ENCODE measurements at regions not wholly inside any gene's neighbourhood (a gene's known extent, or its start where the extent isn't known, plus 50 kb on each side); places are given as distances from the start of the nearest gene placed in this dataset.

DNA sequence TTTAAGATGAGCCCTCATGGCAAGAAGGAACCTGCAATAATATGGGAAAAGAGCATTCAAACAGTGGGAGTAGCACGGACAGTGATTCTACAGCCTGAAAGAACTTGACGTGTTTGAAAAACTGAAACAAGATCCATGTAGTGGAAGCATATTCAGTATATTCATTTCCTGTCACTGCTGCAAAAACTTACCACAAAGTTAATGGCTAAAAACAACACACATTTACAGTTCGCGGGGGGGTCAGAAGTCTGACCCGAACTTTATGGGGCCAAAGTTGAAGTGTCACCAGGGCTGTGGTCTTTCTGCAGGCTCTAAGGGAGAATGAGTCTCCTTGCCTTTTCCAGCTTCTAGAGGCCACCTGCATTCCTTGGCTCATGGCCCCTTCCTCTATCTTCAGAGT, 52.6 kb upstream of the ARX start:
- intact Hi-C loops (cut with DNase I; ENCODE audit: low total_unique reads): no loop called here
- no peak for DNase-seq (ENCODE audit: low spot score in 2 of 2)
- H3K4me3 ChIP-seq (ENCODE audit: low read depth, poor library complexity, severe bottlenecking): no peak overlapping the region
- no peak for TF ChIP-seq CTCF (IDR thresholded peaks at IDR 0.05)
- no peak for TF ChIP-seq POLR2A (IDR thresholded peaks at IDR 0.05)
- WGBS, 2 donors: 86 to 89% methylated on average over 5 of the region's 5 CpGs

GRCh38 chrX:25067271-25068172, 51.8 kb upstream of the ARX start:
- intact Hi-C loops (cut with DNase I; ENCODE audit: low total_unique reads): no loop called here
- TF ChIP-seq POLR2A (IDR thresholded peaks at IDR 0.05) (no peak), CTCF (IDR thresholded peaks at IDR 0.05) (no peak)
- DNase-seq (ENCODE audit: low spot score in 2 of 2): no peak
- no peak overlapping the region for H3K4me3 ChIP-seq (ENCODE audit: low read depth, poor library complexity, severe bottlenecking)
- 81 to 83% methylated on average over 4 of the region's 4 CpGs for WGBS, 2 donors

GRCh38 chrX:25066131-25066530, 50.4 kb upstream of the ARX start:
- DNase-seq (ENCODE audit: low spot score in 2 of 2): no peak
- WGBS, 2 donors: 59 to 66% methylated on average over 3 of the region's 3 CpGs
- TF ChIP-seq POLR2A (IDR thresholded peaks at IDR 0.05): no peak
- TF ChIP-seq CTCF (IDR thresholded peaks at IDR 0.05): no peak
- intact Hi-C loops (cut with DNase I; ENCODE audit: low total_unique reads): no loop called here
- H3K4me3 ChIP-seq (ENCODE audit: low read depth, poor library complexity, severe bottlenecking): no peak overlapping the region

Data from lower leg skin (tissue), 4 donors.